GM18868 (cell line): ENCODE measurements at regions not wholly inside any gene's neighbourhood (a gene's known extent, or its start where the extent isn't known, plus 50 kb on each side); places are given as distances from the start of the nearest gene placed in this dataset.
"Not testable (repeated sequence)": the region's sequence is repeated elsewhere in the genome, so short reads cannot be mapped to it uniquely, and the experiment has no call there.

ENCODE experiments used
- ATAC-seq: cut with Tn5 transposase; IDR thresholded peaks from one replicate; pipeline ENCODE4 v1.9.1; 2021; ENCODE audit warnings: mild to moderate bottlenecking, moderate library complexity; ENCODE audit not compliant: unreplicated experiment

DNA sequence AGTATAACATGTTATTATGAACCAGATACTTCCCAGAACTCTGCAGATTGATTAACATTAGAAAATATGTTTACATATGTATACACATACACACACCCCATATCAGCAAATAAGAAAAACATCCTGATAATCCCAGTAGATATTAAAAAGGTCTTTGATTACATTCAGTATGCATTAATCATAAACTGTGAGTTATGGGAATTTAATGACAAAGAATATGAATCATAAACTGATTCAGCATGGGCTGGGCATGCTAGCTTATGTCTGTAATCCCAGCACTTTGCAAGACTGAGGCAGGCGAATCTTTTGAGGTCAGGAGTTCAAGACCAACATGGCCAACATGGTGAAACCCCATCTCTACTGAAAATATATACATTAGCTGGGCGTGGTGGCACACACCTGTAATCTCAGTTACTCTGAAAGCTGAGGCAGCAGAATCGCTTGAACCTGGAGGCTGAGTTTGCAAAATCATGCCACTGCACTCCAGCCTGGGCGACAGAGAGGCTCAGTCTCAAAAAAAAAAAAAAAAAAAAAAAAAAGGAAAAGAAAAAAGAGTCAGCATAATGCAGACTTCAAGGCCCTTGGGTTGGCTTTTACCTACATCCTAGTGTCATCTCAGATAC lies 581.9 kb upstream of the PRR20A start:
- no peak for ATAC-seq

GRCh38 chr13:56561327-56561726 lies 579.4 kb upstream of the PRR20A start:
- no peak for ATAC-seq

- ATAC-seq, result no peak
Measured at GRCh38 chr13:56563663-56564062, 577.1 kb upstream of the PRR20A start.

DNA sequence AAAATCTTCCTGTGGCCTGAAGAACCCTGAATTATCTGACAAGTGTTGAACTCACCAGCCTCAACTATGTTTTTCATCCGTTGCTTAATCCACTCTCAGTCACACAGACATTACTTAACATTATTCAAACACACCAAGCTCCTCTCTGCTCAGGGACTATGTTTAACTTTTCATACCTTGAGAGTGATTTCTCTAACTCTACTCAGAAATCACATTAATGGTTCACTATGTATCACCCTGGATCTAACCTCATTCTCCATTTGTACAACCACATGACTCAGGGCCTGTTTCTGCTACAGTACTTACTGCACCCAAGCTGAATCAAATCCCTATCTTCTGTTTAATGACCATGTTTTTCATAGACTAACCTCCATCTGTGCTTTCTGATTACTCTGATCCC lies 553.7 kb upstream of the PRR20A start:
- ATAC-seq, result no peak

- ATAC-seq, result no peak
Measured at GRCh38 chr13:56615572-56615971, 525.1 kb upstream of the PRR20A start.

DNA sequence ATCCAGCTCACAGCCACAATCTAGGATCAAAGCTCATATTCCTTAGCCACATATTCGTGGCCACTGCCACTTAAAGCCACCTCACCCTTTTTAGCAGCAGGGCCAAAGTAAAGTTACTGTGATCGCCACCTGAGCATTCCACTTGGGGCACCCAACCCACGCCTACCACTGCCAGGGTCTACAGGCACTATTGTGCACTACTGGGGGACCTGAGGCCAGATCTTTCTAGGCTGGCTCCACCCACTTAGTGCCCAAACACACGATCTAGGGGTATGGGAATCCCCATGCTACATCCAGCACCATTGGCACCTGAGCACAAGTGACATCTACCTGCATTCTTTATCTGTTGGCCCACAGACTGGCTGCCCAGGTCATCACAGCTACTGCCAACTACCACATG lies 517.9 kb upstream of the PRR20A start:
- ATAC-seq, result no peak

- not testable (repeated sequence) for ATAC-seq
Measured at GRCh38 chr13:56628886-56629285, 511.8 kb upstream of the PRR20A start.

- not testable (repeated sequence) for ATAC-seq
Measured at GRCh38 chr13:56631060-56631459, 509.7 kb upstream of the PRR20A start.

DNA sequence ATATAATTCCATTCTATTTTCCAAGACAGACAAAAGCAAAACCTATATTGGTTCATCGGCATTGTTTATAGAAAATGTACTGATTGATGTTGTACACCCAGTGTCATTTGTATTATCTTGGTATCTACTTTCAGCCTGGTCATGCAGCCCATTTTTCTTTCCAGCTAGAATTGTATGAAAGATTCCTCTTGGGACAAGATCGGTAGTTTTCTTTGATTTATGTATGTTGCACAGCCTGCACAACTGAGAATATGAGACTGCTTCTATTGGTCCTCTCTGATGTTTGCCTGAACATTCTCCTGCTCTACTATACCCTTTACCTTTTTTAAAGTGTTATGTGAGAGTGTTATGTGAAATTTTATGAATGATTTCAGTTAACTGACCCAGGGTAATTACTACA lies 487.7 kb upstream of the PRR20A start:
- no peak for ATAC-seq

- no peak for ATAC-seq
Measured at GRCh38 chr13:56659041-56659471, 481.7 kb upstream of the PRR20A start.

DNA sequence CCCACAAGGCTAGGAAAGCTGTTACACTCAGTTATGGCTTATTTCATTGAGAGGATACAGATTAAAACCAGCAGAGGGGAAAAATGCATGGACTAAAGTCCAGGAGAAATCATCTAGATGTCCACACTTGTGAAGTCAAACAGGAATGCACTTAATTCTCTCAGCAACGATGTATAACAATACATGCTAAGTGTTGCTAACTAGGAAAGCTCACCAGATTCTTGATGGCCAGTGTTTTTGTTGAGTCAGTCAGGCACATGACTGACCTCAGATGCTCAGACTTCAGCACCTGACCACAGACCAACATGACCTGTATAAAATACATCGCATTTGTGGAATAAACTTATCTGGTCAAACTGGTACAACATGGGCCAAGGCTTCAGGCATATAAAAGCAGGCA lies 470.2 kb upstream of the PRR20A start:
- no peak for ATAC-seq

GRCh38 chr13:56681404-56681803 lies 459.3 kb upstream of the PRR20A start:
- no peak for ATAC-seq

GRCh38 chr13:56687131-56687530 lies 453.6 kb upstream of the PRR20A start:
- no peak for ATAC-seq

GRCh38 chr13:56697011-56697410 lies 443.7 kb upstream of the PRR20A start:
- no peak for ATAC-seq

DNA sequence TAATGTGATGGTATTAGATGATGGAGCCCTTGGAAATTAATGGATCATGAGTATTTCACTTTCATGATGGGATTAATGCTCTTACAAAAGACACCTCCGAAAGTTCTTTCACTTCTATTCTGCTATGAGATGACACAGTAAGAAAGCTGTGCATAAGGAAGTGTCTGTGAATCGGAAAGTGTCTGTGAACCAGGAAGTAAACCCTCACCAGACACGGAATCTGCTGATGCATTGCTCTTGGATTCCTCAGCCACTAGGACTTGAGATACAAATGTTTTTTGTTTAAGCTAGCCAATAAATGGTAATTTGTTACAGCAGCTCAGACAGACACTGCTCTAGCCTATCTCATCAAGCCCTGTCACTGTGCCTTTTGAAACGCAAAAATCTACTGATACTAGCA lies 440.4 kb upstream of the PRR20A start:
- ATAC-seq, result no peak

DNA sequence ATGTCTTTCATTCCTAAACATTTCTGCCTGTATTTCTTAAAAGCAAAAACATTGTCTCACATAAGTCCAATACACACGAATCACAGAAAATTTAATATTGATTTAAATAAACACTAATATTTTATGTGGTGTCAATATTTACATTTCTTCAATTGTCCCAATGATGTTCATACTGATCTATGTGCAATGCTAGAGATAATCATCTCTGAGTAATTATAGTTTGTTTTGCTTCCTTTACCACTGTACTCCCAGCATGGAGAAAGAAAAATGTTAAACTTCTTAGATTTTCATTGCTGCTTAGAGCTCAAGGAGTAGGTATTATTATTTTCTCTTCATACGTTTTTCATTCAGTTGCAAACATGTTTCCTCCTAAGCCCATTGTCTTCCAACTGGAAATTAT lies 434.2 kb upstream of the PRR20A start:
- ATAC-seq, result no peak

DNA sequence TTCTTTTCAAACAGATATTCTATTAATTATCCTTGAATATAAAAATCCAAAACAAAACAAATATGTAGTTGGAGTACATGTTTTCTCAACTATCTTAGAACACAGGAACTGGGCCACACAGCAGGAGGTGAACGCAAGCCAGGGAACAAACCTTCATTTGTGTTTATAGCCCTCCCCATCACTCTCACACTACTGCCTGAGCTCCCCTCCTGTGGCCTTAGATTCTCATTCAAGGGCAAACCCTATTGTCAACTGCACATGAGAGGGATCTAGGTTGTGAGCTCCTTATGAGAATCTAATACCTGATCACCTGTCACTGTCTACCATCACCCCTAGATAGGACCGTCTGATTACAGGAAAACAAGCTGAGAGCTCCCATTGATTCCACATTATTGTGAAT lies 427.1 kb upstream of the PRR20A start:
- no peak for ATAC-seq

GRCh38 chr13:56718791-56719190 lies 421.9 kb upstream of the PRR20A start:
- no peak for ATAC-seq

DNA sequence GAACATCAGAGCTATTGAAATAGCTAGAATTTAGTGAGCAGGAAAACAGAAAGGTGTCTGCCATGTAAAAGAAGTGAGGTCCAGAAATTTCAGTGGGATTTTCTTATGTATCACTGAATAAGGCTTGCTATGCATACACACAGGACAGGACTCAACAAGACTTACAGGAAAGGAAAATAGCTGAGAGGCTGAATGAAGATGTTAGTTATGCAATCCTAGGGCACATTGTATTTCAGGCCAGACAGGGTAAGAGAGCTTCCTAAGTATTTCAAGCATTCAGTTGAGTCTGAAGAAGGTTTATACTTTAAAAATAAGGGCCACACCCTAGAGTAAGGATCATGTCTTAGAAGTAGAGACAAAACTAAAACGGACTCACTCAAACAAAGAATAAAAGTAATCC lies 419.9 kb upstream of the PRR20A start:
- ATAC-seq, result no peak

DNA sequence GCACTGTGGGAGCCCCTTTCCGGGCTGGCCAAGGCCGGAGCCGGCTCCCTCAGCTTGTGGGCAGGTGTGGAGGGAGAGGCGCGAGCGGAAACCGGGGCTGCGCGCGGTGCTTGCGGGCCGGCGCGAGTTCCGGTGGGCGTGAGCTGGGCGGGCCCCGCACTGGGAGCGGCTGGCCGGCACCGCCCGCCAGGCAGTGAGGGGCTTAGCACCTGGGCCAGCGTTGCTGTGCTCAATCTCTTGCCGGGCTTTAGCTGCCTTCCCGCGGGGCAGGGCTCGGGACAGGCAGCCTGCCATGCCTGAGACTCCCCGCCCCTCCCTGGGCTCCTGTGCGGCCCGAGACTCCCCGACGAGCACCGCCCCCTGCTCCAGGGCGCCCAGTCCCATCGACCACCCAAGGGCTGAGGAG lies 405.2 kb upstream of the PRR20A start:
- ATAC-seq, result no peak

- no peak for ATAC-seq
Measured at GRCh38 chr13:56736966-56737365, 403.8 kb upstream of the PRR20A start.

GRCh38 chr13:56752636-56753035 lies 388.1 kb upstream of the PRR20A start:
- ATAC-seq, result no peak

- no peak for ATAC-seq
Measured at GRCh38 chr13:56755181-56755935, 385.4 kb upstream of the PRR20A start.
